AG08396 (cell line): ENCODE measurements at regions not wholly inside any gene's neighbourhood (a gene's known extent, or its start where the extent isn't known, plus 50 kb on each side); places are given as distances from the start of the nearest gene placed in this dataset.
"Not testable (repeated sequence)": the region's sequence is repeated elsewhere in the genome, so short reads cannot be mapped to it uniquely, and the experiment has no call there.

Source experiments
- DNase-seq: peaks from one replicate; pipeline ENCODE4 v3.0.0; 2012; ENCODE audit warnings: low spot score, mixed read lengths

GRCh38 chr6:57984575-57984974 is 667.1 kb downstream of the PRIM2 start:
- not testable (repeated sequence) for DNase-seq

GRCh38 chr6:57985734-57986133 is 668.3 kb downstream of the PRIM2 start:
- DNase-seq: not testable (repeated sequence)

- not testable (repeated sequence) for DNase-seq
Measured at GRCh38 chr6:57986584-57986983, 669.2 kb downstream of the PRIM2 start.

GRCh38 chr6:57989520-57990080 is 672.2 kb downstream of the PRIM2 start:
- DNase-seq: not testable (repeated sequence)

- not testable (repeated sequence) for DNase-seq
Measured at GRCh38 chr6:57998858-57999619, 681.6 kb downstream of the PRIM2 start.

- not testable (repeated sequence) for DNase-seq
Measured at GRCh38 chr6:58000233-58000632, 682.8 kb downstream of the PRIM2 start.

GRCh38 chr6:58003417-58004167 is 686.2 kb downstream of the PRIM2 start:
- DNase-seq: not testable (repeated sequence)

GRCh38 chr6:58007334-58008000 is 690.0 kb downstream of the PRIM2 start:
- not testable (repeated sequence) for DNase-seq

GRCh38 chr6:58008001-58008335 is 690.5 kb downstream of the PRIM2 start:
- DNase-seq: not testable (repeated sequence)

- not testable (repeated sequence) for DNase-seq
Measured at GRCh38 chr6:58011954-58012600, 694.6 kb downstream of the PRIM2 start.

- DNase-seq: not testable (repeated sequence)
Measured at GRCh38 chr6:58016614-58017013, 699.2 kb downstream of the PRIM2 start.

- DNase-seq: not testable (repeated sequence)
Measured at GRCh38 chr6:58028188-58028587, 710.8 kb downstream of the PRIM2 start.

GRCh38 chr6:58038213-58038612 is 720.8 kb downstream of the PRIM2 start:
- DNase-seq: not testable (repeated sequence)

GRCh38 chr6:58046584-58046983 is 729.2 kb downstream of the PRIM2 start:
- not testable (repeated sequence) for DNase-seq

- not testable (repeated sequence) for DNase-seq
Measured at GRCh38 chr6:58047389-58047788, 730.0 kb downstream of the PRIM2 start.

- DNase-seq: not testable (repeated sequence)
Measured at GRCh38 chr6:58047865-58048264, 730.4 kb downstream of the PRIM2 start.

GRCh38 chr6:58055465-58056176 is 738.2 kb downstream of the PRIM2 start:
- not testable (repeated sequence) for DNase-seq

- not testable (repeated sequence) for DNase-seq
Measured at GRCh38 chr6:58059701-58060100, 742.3 kb downstream of the PRIM2 start.

- DNase-seq: not testable (repeated sequence)
Measured at GRCh38 chr6:58063542-58063941, 746.1 kb downstream of the PRIM2 start.

GRCh38 chr6:58067867-58068548 is 750.6 kb downstream of the PRIM2 start:
- not testable (repeated sequence) for DNase-seq
